HG02623 (cell line): ENCODE measurements at regions not wholly inside any gene's neighbourhood (a gene's known extent, or its start where the extent isn't known, plus 50 kb on each side); places are given as distances from the start of the nearest gene placed in this dataset.
"Not testable (repeated sequence)": the region's sequence is repeated elsewhere in the genome, so short reads cannot be mapped to it uniquely, and the experiment has no call there.

Source experiments
- ATAC-seq: cut with Tn5 transposase; IDR thresholded peaks from one replicate; pipeline ENCODE4 v1.9.1; 2021; ENCODE audit warnings: moderate library complexity; ENCODE audit not compliant: unreplicated experiment

DNA sequence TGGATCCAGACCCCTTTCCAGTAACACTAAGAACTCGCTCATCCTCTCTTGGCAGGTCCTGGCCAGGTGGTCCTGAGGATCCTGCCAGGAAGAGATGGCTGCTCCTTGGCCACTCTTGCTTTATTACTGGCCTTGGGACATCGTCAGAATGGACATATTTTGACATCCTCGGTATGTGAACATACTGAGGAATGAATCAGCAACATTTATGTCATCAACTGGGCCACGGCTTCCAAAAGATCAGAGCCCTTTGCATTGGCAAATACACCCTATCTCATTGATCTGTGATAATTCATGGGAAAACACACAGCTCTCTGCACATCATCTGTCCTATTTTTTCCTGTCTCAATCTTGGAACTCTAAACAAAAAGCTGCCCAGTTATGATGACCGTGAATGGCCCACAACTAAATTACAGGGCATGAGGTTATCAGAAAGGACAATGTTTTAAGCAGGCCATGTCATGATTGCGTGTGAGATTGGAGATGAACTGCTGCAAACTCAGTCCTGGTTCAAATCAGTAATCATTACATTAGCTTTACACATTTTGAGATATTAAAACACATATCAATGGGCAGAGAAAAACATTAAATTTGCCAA is 1325.8 kb downstream of the AACS start:
- no peak for ATAC-seq

- ATAC-seq = no peak
Observed at GRCh38 chr12:126396536-126396935, 1331.3 kb downstream of the AACS start.

DNA sequence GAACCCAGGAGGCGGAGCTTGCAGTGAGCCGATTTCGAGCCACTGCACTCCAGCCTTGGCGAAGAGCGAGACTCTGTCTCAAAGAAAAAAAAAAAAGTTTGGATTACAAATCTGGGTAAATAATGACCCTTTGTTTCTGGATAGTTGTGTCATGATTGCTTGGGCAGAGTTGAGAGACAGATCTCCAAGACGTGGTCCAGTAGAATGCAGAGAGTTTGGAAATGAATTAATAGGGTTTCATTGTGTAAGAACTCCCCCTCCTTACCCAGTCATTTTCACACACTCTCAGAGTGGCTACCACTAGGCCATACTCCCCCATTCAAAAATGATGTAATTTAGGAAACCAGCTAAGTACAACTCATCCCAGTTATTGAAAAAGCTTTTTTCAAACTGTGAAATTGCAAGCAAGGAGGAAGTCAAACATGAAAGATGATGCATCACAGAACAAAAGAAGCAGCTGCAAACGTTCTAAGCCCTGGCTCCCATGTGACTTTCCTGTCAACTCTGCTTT is 1331.9 kb downstream of the AACS start:
- ATAC-seq = no peak

DNA sequence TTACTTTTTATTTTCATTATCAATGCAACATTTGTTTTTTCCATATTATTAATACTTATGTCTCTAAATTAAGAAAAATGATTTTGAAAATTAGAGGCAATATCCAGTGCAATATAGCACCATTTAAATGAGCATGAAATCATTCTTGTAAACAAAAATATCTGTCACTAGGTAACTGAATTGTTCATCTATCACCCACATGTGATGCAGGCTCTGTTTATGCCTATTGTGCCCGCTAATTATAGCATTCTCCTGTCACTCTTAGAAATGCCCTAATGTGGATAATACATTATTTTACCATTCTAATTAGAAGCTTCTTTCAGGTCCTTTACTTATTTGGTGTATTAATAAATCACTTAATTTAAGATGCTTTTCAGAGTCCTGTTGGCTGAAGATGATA is 1332.4 kb downstream of the AACS start:
- no peak for ATAC-seq

GRCh38 chr12:126400831-126401230 is 1335.6 kb downstream of the AACS start:
- no peak for ATAC-seq

DNA sequence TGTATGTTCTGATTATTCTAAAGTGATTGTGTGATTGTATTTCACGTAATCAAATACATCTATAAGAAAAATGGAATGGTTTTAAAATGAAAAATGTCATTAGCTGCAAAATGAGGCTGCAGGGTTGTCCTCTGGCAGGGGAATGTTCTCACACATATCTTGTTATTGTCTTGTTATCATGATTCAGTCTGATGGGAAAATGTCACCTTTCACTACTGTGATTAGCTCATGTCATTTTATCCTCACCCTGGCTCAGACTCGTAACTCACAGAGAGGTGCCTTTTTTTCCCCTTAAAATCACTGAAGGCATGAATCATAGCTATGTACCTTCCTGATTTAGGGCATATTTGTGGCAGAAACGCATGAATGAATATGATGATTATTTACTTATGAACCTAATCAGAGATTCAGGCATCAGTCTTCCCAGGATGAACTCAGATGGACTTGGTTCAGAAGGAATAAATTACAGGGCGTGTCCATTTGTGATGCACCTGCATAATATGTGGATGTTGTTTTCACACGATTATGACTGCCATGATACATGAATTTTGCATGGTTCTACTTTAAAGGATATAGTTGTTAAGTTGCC is 1339.2 kb downstream of the AACS start:
- ATAC-seq = no peak

DNA sequence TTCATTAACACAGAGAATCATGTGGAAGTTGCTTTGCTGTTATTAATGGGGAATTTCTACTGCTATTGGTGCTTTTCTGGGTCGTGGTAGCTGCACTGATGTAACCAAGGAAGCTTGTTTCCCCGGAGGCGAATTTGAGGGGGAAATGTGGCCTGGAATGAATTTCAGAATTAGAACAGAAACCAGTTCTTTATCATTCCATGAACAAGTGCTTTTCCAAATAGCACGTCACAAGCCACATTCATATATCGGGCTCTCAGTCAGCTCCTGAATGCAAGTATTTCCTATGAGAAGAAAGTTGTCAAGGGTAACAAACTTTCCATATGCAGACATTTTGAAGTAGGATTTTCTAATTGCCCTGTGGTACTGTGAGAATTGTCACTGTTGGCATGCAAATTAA is 1353.2 kb downstream of the AACS start:
- ATAC-seq = no peak

DNA sequence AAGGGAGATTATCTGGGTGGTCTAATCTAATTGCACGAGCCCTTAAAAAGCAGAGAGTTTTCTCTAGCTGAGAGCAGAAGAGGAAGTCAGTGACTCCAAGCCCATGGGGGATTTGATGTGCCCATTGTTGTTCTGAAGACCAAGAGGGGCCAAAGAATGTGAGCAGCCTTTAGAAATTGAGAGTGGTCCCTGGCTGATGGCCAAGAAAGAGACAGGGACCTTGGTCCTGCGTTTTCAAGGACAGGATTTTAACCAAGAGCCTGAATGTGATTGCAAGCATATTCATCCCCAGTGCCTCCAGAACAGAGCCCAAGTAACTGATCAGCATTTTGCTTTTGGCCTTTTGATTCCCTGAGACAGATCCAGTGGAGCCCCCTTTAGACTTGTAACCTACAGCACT is 1353.9 kb downstream of the AACS start:
- no peak for ATAC-seq

DNA sequence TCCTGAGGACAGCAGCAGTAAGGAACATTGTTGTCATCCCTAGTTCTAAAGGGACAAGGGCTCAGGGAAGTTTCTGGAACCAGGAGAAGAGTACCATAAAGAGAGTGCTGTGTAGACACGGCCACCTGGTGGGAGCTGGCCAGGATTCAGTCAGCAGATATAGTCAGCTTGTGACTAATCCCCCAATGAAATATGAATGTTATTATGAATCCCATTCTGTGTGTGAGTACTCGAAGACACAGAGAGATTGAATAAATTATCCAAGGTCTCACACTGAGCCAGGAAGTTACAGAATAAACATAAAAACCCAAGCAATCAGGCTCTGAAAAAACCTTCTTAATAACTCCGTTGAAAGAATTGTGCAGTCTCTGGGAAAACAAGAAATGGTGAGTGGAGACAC is 1359.5 kb downstream of the AACS start:
- no peak for ATAC-seq

DNA sequence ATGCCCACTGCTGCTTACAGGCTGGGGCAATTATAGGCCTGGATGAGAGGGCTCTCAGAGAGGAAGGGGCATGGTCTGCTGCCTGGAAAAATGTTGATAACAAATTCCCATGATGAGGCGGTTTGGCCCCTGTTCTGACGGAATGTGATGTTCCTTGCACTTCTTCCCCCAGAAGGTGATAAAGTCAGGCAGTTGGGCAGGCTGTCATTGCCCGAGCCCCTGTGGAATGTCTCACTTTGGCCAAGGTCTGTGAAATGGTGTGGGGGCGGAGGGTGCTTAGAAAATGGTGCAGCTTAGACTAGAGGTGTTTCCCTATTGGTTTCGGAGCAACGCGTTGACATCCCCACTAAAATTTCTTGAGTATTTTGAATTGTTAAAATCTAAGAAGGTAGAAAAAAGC is 1360.0 kb downstream of the AACS start:
- no peak for ATAC-seq

DNA sequence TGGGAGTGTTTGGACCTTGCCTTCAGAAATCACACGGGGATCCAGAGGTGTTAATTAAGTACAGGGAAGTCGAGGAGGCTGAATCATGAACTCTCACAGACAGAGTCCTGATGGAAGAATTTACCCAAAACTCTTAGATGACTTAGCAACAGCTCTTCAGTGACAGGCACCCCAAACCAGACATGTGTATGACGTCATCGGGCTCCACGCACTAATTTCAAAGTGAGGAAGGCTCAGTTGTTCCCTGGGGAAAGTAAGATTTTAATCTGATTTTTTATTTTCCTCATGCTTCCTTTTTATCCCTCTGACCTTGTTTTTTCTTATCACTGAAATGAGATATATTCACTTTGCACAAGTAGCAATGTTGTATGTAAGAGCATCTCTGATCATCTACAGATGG is 1363.5 kb downstream of the AACS start:
- ATAC-seq = no peak

DNA sequence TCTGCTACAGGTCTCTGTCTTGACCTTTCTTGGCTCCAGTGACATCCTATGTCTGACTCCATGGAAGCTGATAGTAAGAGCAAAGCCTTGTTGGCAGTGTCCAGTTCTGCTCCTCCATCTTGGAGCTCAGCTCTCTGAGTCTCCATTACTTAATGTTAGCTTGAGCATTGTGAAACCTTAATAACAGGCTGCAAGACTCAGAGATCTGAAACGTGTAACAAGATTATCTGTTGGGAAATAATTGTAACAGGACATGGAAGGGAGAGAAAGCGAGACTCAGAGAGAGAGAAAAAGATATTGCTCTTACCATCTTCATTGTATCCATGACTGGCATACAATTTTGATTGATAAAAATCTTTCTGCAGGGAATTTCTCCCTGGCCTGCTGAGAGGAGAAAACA is 1365.7 kb downstream of the AACS start:
- no peak for ATAC-seq

DNA sequence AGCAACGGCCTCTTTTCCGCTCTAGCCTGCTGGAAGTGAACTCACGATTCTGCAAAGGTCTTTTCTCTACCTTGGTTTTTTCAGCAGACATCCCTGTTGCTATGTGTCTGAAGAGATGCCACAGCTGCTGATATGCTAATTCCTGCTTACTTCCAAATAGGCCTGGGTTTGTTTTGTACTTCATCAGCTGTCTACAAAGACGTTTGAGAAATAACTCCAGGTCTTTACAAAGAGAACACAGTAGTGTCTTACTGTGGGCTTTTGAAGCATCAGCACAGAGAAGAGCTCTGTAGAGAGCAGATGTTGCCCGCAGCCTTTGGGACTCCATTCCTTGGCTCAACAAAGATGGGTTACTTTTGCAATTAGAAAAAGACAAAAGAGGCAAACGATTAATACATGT is 1366.5 kb downstream of the AACS start:
- ATAC-seq = no peak

DNA sequence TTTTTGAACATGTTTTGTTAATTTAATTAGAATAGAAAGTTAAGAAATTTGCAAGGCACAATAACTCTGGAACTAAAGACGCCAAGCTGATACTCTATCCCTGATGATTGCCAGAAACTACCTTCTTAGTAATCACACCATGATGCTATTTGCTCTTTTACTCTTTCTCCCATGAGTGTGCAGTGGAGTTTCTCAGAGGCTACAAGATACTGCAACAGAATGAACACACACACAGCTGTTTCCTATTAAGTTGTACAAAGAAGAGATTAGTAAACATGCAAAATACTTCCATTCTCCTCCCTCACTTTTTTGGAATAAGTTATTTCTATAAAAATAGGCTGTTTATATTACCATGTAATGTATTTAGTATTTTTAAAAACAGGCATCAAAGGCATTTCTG is 1367.5 kb downstream of the AACS start:
- no peak for ATAC-seq

DNA sequence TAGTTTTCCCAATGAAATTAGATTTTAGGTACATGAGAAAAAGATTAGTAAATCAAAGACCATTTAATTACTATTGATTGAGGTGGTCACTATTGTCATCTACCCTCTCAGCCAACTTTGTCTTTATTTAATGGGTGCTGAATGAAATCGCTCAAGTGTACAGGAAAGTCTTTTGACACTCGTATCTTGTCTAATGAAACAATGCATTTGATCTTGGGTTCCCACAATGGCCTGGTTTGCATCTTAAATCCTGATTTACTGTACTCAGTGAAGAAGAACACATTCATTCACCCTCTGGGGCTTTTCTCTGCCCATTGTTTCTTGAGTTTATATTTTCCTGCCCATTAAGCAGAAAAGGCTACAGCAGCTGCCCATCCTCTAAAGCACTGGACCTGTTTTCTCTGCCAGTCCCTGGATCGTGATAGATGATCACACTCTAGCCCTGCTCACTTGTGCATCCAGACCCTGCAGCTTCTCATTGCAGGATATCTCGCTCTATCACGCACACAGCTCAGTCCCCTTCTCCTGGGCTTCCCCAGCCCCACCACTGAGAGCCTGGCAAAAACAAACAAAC is 1369.3 kb downstream of the AACS start:
- ATAC-seq = no peak

DNA sequence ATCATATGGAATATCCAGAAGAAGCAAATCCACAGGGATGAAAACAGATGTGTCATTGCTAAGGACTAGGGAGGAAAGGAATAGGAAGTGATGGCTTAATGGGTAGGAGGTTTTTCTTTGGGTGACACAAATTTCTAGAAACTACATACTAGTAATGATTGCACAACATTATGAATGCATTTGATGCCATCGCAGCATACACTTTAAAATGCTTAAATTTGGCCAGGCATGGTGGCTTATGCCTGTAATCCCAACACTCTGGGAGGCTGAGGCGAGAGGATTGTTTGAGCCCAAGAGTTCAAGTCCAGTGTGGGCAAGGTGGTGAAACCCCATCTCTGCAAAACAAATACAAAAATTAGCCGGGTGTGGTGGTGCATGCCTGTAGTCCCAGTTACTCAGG is 1370.8 kb downstream of the AACS start:
- no peak for ATAC-seq

- ATAC-seq = no peak
Observed at GRCh38 chr12:126437934-126438333, 1372.7 kb downstream of the AACS start.

GRCh38 chr12:126443977-126444376 is 1378.7 kb downstream of the AACS start:
- ATAC-seq = no peak

DNA sequence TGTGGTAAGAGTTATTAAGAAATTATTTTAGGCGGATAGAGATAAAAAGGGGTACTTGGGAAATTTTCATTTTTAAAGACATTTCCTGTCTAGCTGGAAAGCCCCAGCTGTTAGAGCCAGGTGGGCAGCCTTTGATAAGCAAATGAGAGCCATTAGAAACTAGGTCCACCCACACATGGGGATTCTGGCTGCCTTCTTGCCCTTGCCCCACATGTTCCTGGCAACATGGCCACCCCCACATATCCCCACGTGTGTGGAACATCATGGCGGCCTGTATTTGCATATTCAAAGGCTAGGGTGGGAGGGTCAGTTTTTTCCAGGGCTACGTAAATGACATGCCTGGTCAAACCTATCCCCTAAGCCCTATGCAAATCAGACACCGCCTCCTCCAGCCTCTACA is 1382.1 kb downstream of the AACS start:
- ATAC-seq = no peak

DNA sequence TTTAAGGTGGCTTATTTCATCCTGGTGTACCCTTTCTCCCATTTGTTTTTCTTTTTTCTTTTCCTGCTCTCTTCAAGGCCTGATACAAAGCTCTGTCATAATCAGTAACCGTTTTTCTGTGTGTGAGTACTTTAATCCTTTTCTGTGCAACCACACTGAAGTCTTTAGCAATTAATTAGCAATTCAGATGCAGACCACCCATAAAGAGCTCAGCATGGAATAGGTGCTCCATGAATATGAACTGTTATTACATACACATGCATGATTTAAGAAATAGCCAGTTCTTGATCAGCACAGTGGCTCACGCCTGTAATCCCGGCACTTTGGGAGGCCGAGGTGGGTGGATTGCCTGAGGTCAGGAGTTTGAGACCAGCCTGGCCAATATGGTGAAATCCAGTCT is 1386.6 kb downstream of the AACS start:
- ATAC-seq = no peak

- ATAC-seq = not testable (repeated sequence)
Observed at GRCh38 chr12:126452686-126453085, 1387.5 kb downstream of the AACS start.

GRCh38 chr12:126454581-126454980 is 1389.3 kb downstream of the AACS start:
- no peak for ATAC-seq

DNA sequence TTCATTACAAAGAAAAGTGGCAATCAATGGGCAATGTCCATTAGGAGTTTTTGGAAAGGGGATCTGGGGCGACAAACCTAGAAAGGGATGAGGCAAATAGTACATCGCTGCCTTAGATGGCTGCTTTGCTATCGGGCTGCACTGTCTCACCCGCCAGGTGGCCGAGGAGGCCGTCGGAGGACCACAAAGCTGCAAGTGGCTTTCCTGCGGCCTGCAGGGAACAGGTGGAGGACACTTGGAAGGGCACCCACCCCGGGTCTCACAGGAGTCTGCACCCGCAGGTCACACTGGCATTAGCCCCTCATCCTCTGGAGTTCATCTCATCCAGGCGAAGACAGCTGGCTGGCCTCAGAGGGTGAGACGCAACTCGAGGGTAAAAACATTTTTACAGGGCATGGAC is 1392.5 kb downstream of the AACS start:
- ATAC-seq = no peak
